ENCODE measurements at regions not wholly inside any gene's neighbourhood (a gene's known extent, or its start where the extent isn't known, plus 50 kb on each side); places are given as distances from the start of the nearest gene placed in this dataset.
A peak's percentile ranks its signal among the peaks of the same experiment; 100 is the strongest.

DNA sequence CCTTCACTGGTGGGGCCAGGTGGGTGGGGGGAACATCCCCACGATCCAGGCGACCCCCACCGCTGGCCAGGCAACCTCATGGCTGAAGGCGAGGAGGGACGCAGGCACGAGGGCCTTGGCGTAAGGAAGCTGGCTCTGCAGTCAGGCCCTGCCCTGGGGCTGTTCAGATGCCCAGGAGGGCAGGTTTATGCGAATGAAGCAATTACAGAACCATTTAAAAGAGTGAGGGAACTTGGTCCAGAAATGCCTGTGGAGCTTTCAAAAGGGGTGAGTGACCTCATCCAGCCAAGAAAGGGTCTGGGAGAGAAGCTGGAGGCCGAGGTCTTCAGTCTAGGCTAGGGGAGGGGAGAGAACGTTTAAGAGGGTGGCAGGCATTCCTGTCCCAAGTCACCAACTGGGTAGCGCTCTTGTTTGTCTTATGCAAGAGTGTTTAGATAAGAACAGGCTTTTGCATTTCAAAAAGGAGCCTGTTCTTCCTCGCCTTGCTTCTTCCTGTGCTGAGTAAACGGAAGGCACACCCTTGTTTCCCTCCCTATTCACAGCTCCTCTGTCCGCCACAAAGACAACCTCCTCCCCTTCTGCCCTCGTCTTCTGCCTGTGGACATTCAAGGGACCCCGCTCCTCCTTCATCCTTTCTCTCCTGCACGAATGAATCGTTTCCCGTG lies 183.5 kb upstream of the SDK2 start:
- Histone ChIP-seq H3K27me3 (no peaks in the 10 kb centered on the region), H3K4me3 (no peak overlapping the region), H3K27ac (no peak overlapping the region), H3K4me1 (peaks cover 0 to 6% (median 0%) of the 10 kb centered on the region in 4 donors), H3K36me3 (no peaks in the 10 kb centered on the region), H3K9me3 (no peaks in the 10 kb centered on the region)
- intact Hi-C loops (cut with DNase I) = no loop called here
- 46% methylated on average over 11 of the region's 19 CpGs for WGBS (ENCODE audit: insufficient coverage, low coverage, low lambda C conversion rate, missing lambda C conversion rate)
- DNase-seq (no peak), ATAC-seq (peak in 3 of 4 donors; percentile 23 to 55 (median 40))
- TF ChIP-seq POLR2A (IDR thresholded peaks at IDR 0.05) = no peak
- TF ChIP-seq, protein P1, sequence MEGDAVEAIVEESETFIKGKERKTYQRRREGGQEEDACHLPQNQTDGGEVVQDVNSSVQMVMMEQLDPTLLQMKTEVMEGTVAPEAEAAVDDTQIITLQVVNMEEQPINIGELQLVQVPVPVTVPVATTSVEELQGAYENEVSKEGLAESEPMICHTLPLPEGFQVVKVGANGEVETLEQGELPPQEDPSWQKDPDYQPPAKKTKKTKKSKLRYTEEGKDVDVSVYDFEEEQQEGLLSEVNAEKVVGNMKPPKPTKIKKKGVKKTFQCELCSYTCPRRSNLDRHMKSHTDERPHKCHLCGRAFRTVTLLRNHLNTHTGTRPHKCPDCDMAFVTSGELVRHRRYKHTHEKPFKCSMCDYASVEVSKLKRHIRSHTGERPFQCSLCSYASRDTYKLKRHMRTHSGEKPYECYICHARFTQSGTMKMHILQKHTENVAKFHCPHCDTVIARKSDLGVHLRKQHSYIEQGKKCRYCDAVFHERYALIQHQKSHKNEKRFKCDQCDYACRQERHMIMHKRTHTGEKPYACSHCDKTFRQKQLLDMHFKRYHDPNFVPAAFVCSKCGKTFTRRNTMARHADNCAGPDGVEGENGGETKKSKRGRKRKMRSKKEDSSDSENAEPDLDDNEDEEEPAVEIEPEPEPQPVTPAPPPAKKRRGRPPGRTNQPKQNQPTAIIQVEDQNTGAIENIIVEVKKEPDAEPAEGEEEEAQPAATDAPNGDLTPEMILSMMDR (IDR thresholded peaks at IDR 0.05) = no peak

DNA sequence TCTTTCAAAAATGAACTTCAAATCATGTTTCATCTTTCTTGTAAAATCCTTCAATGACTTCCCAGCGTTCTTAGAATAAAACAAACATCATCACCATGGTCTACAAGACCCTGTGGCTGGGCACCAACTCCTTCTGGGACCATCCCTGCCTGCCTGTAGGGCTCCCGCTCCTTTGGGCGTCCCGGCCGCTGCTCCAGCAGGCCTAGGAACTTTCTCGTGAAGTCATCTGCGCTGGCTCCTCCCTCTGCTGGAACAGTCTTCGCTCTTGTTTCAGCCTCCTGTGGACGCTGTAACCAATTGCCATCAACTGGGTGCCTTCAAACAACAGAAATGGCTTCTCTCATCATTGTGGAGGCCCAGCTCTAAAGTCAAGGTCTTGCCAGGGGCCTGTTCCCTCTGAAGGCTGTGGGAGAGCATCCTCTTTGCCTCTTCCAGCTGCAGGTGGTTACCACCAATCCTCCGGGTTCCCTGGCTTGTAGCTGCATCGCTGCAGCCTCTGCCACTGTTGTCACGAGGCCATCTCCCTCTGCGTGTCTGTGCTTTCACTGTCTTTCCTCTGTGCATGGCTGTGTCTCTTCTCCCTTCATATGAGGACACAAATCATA lies 185.5 kb upstream of the SDK2 start:
- no peak for TF ChIP-seq POLR2A (IDR thresholded peaks at IDR 0.05)
- TF ChIP-seq, protein P1 (IDR thresholded peaks at IDR 0.05) = no peak
- no peaks in the 10 kb centered on the region for H3K9me3 ChIP-seq
- ATAC-seq (no peak), DNase-seq (no peak)
- peaks cover 0 to 6% (median 0%) of the 10 kb centered on the region in 4 donors for H3K4me1 ChIP-seq
- 87% methylated on average over 9 of the region's 13 CpGs for WGBS (ENCODE audit: insufficient coverage, low coverage, low lambda C conversion rate, missing lambda C conversion rate)
- no peak overlapping the region for H3K4me3 ChIP-seq
- no peaks in the 10 kb centered on the region for H3K36me3 ChIP-seq
- no peaks in the 10 kb centered on the region for H3K27me3 ChIP-seq
- intact Hi-C loops (cut with DNase I) = no loop called here
- no peak overlapping the region for H3K27ac ChIP-seq

DNA sequence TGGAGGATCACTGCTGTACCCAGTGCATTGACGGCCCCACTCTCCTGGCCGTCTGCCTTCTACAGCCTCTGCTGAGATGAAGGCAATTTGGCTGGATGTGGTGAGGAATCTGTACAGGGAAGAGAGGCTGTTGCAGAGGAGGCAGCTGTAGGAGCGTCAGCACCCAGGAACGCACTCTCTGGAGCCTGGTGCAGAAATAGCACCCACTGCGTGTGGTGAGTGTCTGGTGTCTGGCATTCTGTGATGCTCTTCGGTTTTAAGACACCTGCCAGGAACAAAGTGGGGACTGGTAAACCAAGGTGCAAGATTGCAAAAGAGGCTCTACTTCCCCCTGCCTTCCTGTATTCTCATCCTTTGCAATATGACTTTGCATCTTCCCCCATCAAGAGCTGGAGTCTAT lies 187.5 kb upstream of the SDK2 start:
- H3K36me3 ChIP-seq = no peaks in the 10 kb centered on the region
- no peak for ATAC-seq
- no peak for TF ChIP-seq POLR2A (IDR thresholded peaks at IDR 0.05)
- TF ChIP-seq, protein P1 (IDR thresholded peaks at IDR 0.05) = no peak
- H3K27ac ChIP-seq = no peak overlapping the region
- H3K4me3 ChIP-seq = no peak overlapping the region
- 100% methylated on average over 1 of the region's 6 CpGs for WGBS (ENCODE audit: insufficient coverage, low coverage, low lambda C conversion rate, missing lambda C conversion rate)
- no peaks in the 10 kb centered on the region for H3K9me3 ChIP-seq
- DNase-seq = no peak
- no peaks in the 10 kb centered on the region for H3K27me3 ChIP-seq
- intact Hi-C loops (cut with DNase I) = no loop called here
- H3K4me1 ChIP-seq = peaks cover 0 to 6% (median 0%) of the 10 kb centered on the region in 4 donors

DNA sequence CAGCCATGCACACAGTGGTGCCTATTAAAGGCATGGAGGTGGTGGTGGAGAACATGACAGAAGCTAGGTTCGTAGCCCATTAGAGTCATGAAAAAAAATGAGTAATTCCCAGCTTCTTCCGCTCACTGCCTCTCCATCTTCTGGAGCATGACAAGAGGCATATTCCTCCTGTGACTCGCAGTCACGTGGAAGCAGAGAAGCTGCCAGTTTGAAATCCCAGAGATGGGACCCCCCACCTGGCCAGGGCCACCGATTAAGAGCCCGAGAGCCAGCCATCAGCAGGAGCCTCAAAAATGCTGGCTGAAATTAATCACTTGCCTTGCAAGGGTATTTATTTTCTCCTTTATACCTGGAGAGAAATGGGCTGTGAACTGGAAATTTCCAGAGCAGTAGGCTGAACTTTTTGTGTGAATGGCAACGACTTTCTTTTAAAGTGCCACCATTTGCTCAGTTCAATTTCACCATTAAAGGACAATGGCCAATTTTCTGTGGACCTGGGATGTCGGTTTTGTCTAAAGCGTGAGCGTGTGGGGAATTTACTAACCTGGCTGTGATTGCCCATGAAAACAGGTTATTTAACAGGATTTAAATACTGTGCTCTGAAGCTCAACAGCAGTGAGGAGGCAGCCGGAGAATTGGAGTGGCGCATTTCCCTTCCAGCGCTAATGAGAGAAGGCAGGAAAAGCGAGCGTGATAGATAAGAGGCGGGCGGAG lies 189.7 kb upstream of the SDK2 start:
- Histone ChIP-seq H3K27ac (no peak overlapping the region), H3K9me3 (no peaks in the 10 kb centered on the region), H3K27me3 (no peaks in the 10 kb centered on the region), H3K36me3 (no peaks in the 10 kb centered on the region), H3K4me1 (no peaks in the 10 kb centered on the region), H3K4me3 (no peak overlapping the region)
- no peak for DNase-seq
- WGBS (ENCODE audit: insufficient coverage, low coverage, low lambda C conversion rate, missing lambda C conversion rate) = 47% methylated on average over 17 of the region's 17 CpGs
- no peak for TF ChIP-seq POLR2A (IDR thresholded peaks at IDR 0.05)
- TF ChIP-seq, protein P1 (IDR thresholded peaks at IDR 0.05) = no peak
- ATAC-seq = no peak
- intact Hi-C loops (cut with DNase I) = no loop called here

Data from right lobe of liver (tissue), 6 donors.